ENCODE measurements at regions not wholly inside any gene's neighbourhood (a gene's known extent, or its start where the extent isn't known, plus 50 kb on each side); places are given as distances from the start of the nearest gene placed in this dataset.
"Not testable (repeated sequence)": the region's sequence is repeated elsewhere in the genome, so short reads cannot be mapped to it uniquely, and the experiment has no call there.

DNA sequence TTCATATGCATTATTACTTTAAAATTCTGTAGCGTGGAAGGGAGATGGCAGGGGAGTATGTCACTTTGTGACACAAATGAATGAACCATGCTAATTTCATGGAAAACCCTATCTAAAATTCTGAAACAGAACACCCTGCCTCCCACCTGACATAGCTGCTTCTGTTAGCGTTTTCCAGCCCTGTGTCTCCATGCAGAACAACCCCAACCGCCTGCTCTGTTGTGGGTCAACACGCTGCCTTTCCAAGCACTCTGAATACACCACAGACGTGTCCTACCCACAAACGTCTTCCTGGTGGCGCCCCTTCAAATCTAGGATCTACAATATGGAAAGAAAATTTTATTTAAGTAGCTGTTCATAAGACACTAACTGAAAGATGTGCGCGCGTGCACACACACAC is 238.6 kb downstream of the TRIML1 start:
- no peak for DNase-seq

DNA sequence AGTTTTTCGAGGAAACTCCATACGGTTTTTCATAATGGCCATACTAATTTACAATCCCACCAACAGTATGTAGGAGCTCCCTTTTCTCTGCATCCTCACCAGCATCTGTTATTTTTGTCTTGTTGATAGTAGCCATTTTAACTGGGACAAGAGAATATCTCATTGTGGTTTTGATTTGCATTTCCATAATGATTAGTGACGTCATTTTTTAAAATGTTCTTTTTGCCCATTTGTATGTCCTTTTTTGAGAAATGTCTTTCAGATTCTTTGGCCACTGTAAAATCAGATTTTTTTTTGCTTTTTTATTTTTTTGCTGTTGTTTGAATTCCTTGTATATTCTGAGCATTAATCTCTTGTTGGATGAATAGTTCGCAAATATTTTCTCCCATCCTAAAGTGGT is 243.9 kb downstream of the TRIML1 start:
- DNase-seq = no peak

GRCh38 chr4:188387179-188387791 is 248.0 kb downstream of the TRIML1 start:
- peak; percentile 72 for DNase-seq

DNA sequence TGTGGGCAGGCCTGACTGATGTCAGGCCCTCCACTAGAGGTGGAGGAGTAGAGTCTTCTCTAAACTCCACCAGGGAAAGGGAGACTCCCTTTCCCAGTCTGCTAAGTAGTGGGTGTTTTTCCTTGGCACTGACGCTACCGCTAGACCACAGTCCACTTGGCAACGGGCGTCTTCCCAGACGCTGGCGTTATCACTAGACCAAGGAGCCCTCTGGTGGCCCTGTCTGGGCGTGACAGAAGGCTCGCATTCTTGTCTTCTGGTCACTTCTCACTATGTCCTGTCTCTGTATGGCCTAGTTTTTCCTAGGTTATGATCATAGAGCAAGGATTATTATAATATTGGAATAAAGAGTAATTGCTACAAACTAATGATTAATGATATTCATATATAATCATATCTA is 252.1 kb downstream of the TRIML1 start:
- DNase-seq = not testable (repeated sequence)

GRCh38 chr4:188396037-188396436 is 256.8 kb downstream of the TRIML1 start:
- DNase-seq = peak; percentile 31

DNA sequence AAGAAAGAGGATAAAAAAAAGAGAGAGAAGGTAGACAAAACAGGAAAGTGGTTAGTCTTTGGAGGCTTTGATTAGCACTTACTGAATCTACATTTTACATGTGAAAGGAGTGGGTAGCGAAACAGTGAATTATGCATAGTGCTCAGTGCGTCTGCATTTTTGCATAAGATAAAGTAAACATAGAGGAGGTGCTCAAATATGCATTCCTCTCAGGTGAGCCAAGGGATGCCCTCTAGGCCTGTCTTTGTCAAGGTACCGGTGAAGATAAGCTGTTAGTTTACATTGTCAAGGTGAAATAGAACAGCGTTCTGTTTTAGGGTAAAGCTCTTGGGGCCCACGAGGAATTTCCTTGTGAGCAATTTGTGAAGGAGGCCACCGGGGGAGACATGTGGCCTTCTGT is 260.6 kb downstream of the TRIML1 start:
- DNase-seq = no peak

DNA sequence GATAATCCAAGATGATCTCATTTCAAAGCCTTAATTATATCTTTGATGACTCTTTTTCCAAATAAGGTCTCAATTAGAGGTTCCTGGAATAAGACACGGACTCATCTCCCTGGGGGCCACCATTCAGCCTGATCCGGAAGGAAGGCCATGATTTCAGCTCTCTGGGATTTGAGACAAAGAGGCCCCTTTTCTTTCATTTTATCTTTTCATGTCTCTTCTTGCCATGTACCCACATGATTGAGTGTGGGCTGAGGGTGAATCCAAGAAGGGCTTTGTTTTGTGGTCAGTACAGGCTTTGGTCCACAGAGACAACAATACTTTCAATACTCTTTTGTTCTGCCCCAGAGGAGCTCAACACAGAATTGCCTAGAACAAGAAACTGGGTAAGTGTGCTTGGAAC is 261.2 kb downstream of the TRIML1 start:
- DNase-seq = peak; percentile 79

- no peak for DNase-seq
Observed at GRCh38 chr4:188403272-188403671, 264.0 kb downstream of the TRIML1 start.

DNA sequence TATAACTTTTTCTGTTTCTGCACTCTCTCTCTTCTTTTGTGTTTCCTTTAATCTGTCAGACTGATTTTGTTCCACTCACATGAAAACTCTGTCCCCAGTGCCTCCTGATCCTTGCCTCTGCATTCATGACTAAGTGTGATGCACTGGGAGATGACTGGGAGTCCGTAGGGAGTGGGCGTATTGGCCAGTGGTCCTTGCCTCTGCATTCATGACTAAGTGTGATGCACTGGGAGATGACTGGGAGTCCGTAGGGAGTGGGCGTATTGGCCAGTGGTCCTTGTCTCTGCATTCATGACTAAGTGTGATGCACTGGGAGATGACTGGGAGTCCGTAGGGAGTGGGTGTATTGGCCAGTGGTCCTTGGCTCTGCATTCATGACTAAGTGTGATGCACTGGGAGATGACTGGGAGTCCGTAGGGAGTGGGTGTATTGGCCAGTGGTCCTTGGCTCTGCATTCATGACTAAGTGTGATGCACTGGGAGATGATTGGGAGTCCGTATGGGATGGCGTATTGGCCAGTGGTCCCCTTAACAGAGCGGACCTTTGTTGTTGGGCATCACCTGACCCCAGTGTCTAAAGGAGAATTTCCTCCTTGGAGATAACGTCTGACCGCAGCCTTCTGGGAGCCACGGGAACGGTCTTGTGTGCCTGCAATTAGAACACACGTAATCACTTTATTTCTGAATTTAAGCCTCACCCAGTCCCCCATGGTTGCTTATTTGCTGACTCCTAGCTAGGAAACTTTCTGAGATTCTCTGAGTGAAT is 266.0 kb downstream of the TRIML1 start:
- peak; percentile 67 for DNase-seq

- DNase-seq = peak; percentile 77
Observed at GRCh38 chr4:188408244-188409030, 269.2 kb downstream of the TRIML1 start.

DNA sequence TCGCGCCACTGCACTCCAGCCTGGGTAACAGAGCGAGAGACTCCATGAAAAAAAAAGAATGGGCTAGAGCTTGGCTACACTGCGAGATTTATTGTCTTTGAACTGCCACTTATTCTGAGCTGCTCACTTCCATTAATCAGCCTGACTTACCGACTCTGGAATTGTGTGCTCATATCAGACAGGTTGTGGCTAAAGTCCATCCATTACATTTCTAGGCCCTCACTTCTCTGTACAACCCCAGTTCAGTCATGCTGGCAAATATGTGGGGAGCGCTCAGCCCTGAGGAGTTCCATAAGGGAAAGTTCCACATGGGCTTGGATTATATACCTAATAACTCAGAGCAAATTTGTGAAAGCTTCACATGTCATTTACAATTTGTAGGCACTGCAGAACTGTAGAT is 270.6 kb downstream of the TRIML1 start:
- DNase-seq = no peak

- no peak for DNase-seq
Observed at GRCh38 chr4:188411805-188412204, 272.6 kb downstream of the TRIML1 start.

- no peak for DNase-seq
Observed at GRCh38 chr4:188412499-188412898, 273.3 kb downstream of the TRIML1 start.

GRCh38 chr4:188414441-188414840 is 275.2 kb downstream of the TRIML1 start:
- no peak for DNase-seq

DNA sequence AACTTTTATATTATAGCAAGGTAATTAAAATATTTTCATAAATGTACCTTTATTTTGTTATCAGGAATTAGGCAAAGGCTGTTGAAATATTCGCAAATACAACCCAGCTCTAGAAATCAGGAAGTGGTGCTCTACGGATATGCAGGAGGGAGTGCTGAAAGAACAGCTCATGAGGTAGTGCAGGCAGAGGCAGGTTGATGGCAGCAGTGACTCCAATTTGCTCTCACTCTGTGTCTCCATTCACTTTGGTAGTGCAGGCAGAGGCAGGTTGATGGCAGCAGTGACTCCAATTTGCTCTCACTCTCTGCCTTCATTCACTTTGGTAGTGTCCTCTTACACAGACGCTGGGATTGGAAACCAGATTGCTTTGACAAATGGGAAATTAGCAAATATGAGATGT is 277.9 kb downstream of the TRIML1 start:
- no peak for DNase-seq

DNA sequence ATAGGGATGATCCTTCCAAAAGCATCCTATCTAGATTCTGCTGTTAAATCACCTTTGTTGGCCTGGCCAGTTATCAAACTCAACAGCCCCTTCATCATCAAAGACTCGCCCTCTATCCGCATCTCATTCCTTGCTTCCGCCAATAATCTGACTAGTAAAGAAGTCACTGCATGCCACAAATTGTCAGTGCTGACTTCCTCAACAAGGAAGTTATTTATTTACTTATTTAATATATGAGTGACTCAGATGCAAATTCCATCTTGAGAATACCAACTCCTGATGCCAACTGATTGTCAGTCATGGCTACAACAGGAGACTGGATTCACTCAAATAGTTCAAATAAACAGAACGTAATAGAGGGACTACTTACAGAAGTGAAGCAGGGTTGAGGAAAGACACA is 283.8 kb downstream of the TRIML1 start:
- DNase-seq = no peak

DNA sequence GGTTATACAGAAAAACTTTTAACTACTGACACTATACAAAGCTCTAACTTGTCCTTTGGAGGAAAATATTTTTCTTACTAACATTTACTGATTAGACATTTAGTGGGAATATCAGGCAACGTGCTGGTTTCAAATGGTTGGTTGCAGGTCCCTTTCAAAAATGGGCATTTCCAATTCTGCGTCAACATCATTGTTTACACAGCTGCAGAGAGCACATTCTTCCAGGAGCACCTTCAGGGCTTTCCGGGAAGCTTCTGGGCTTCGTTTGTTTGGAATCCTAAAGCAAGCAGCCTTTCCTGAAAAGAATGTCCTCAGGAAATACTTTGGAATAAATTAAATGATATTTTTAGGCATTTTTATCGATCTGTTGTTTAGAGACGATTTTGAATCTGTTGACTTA is 289.7 kb downstream of the TRIML1 start:
- DNase-seq = no peak

GRCh38 chr4:188429965-188430364 is 290.7 kb downstream of the TRIML1 start:
- DNase-seq = no peak

- DNase-seq = no peak
Observed at GRCh38 chr4:188430384-188430783, 291.1 kb downstream of the TRIML1 start.

GRCh38 chr4:188432328-188432727 is 293.1 kb downstream of the TRIML1 start:
- peak; percentile 33 for DNase-seq

DNA sequence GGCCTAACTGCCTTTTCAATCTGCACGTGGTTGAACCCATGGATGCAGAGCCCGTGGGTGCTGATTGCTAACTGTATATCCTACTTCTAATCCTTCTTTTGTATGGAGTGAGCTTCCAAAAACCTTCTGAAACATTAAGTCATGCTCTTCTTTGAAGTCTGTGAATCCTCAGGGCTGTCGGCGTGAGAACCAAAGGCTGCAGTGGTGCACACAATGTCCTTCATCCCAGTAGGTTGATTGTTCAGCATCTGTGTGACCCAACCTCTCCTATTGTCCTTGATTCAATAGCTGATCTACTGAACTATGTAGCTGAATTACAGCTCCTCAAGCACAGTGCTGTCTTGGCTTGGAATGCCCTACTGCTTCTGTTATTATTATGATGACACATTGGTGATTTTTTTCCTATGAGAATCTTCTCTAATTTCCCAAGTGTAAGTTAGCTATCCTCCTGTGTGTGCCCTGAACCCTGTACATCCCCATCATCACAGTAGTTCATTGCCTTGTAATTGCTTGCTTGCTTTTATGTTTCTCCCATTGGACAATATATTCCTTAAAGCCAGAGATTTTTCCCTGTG is 294.6 kb downstream of the TRIML1 start:
- DNase-seq = peak; percentile 40

- DNase-seq = peak; percentile 60
Observed at GRCh38 chr4:188434643-188435042, 295.4 kb downstream of the TRIML1 start.

- DNase-seq = no peak
Observed at GRCh38 chr4:188435381-188435780, 296.1 kb downstream of the TRIML1 start.
